ENCODE measurements at regions not wholly inside any gene's neighbourhood (a gene's known extent, or its start where the extent isn't known, plus 50 kb on each side); places are given as distances from the start of the nearest gene placed in this dataset.
A peak's percentile ranks its signal among the peaks of the same experiment; 100 is the strongest.

- Histone ChIP-seq H3K4me1 (ENCODE audit: control insufficient read depth, extremely low read depth, insufficient read depth, low read length) (no peaks in the 10 kb centered on the region), H3K9ac (ENCODE audit: insufficient read depth, low read length) (no peak overlapping the region), H3K36me3 (ENCODE audit: control insufficient read depth, insufficient read depth, low read length) (no peaks in the 10 kb centered on the region), H3K9me3 (ENCODE audit: control insufficient read depth, insufficient read depth, low read depth, low read length) (no peaks in the 10 kb centered on the region), H3K4me3 (replicated peaks in 1 of 4; ENCODE audit: control extremely low read depth in 1 of 4, insufficient read depth in 1 of 4, low read depth in 3 of 4, low read length in 4 of 4) (no peak overlapping the region), H3K27me3 (ENCODE audit: control insufficient read depth, insufficient read depth, low read length) (no peaks in the 10 kb centered on the region), H4K20me1 (ENCODE audit: control insufficient read depth, extremely low read depth, insufficient read depth, low read length) (no peaks in the 10 kb centered on the region), H3K27ac (ENCODE audit: insufficient read depth, low read length) (no peak overlapping the region), H3K79me2 (ENCODE audit: control insufficient read depth, insufficient read depth, low read length) (no peaks in the 10 kb centered on the region), H2AFZ (ENCODE audit: low read length) (no peak overlapping the region), H3K4me2 (ENCODE audit: extremely low read depth, insufficient read depth, low read length) (no peak overlapping the region)
- no peak for DNase-seq (ENCODE audit: low read depth in 2 of 2)
- TF ChIP-seq CTCF (conservative IDR thresholded peaks at IDR 0.05 in 1 of 2, IDR thresholded peaks at IDR 0.05 in 1 of 2; ENCODE audit: low read depth in 1 of 2, low read length in 2 of 2) (no peak), EZH2 (IDR thresholded peaks at IDR 0.05; ENCODE audit: low read length, missing control alignments) (no peak)
Measured at GRCh38 chr16:87250431-87250960, 66.7 kb downstream of the C16orf95 start.

DNA sequence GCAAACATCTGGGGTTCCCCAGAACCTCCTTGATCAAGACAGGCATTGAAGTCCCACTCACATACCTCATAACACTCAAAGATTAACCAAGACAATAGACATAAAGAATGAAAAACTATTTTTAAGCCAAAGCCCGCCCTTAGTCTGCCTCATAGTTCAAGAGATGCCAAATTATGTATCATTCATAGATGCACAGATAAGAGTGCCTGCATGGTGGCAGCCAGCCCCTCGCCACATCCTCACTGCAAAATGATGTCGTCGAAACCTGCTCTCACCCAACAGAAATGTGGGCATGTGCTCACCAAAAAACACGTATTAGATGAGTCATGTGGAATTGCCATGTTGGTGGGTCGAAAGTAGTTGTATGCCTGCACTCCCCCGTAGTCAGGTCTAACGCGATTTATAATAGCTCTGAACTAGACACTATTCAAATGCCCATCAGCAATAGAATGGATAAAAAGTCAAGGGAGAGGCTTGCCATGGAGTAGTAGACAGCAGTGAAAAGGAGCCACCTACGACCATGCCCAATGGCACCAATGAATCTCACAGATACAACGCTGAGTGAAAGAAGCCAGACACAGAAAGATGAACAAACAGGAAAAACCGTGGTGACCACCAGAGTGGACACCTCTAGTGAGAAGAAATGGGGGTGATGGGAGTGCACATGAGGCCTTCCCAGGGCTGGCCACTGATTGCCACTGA lies 64.8 kb downstream of the C16orf95 start:
- no peaks in the 10 kb centered on the region for H3K27me3 ChIP-seq (ENCODE audit: control insufficient read depth, insufficient read depth, low read length)
- no peaks in the 10 kb centered on the region for H4K20me1 ChIP-seq (ENCODE audit: control insufficient read depth, extremely low read depth, insufficient read depth, low read length)
- no peaks in the 10 kb centered on the region for H3K79me2 ChIP-seq (ENCODE audit: control insufficient read depth, insufficient read depth, low read length)
- no peaks in the 10 kb centered on the region for H3K4me1 ChIP-seq (ENCODE audit: control insufficient read depth, extremely low read depth, insufficient read depth, low read length)
- no peaks in the 10 kb centered on the region for H3K9me3 ChIP-seq (ENCODE audit: control insufficient read depth, insufficient read depth, low read depth, low read length)
- H2AFZ ChIP-seq (ENCODE audit: low read length) = no peak overlapping the region
- no peak overlapping the region for H3K4me3 ChIP-seq (replicated peaks in 1 of 4; ENCODE audit: control extremely low read depth in 1 of 4, insufficient read depth in 1 of 4, low read depth in 3 of 4, low read length in 4 of 4)
- DNase-seq (ENCODE audit: low read depth in 2 of 2) = peak in 1 of 2 donors; percentile 59
- no peak overlapping the region for H3K4me2 ChIP-seq (ENCODE audit: extremely low read depth, insufficient read depth, low read length)
- TF ChIP-seq EZH2 (IDR thresholded peaks at IDR 0.05; ENCODE audit: low read length, missing control alignments) = no peak
- TF ChIP-seq CTCF (conservative IDR thresholded peaks at IDR 0.05 in 1 of 2, IDR thresholded peaks at IDR 0.05 in 1 of 2; ENCODE audit: low read depth in 1 of 2, low read length in 2 of 2) = no peak
- no peaks in the 10 kb centered on the region for H3K36me3 ChIP-seq (ENCODE audit: control insufficient read depth, insufficient read depth, low read length)
- H3K27ac ChIP-seq (ENCODE audit: insufficient read depth, low read length) = no peak overlapping the region
- no peak overlapping the region for H3K9ac ChIP-seq (ENCODE audit: insufficient read depth, low read length)
